GM12891 (cell line): ENCODE measurements at regions not wholly inside any gene's neighbourhood (a gene's known extent, or its start where the extent isn't known, plus 50 kb on each side); places are given as distances from the start of the nearest gene placed in this dataset.

Experiments used
- POLR2A ChIP-seq: IDR thresholded peaks from 2 replicates; pipeline ENCODE4 v1.6.1; 2011; ENCODE audit warnings: low read depth, low read length, control low read depth
- SPI1 ChIP-seq: IDR thresholded peaks from 2 replicates; pipeline ENCODE4 v1.6.1; 2011; ENCODE audit warnings: low read depth, low read length, control low read depth

GRCh38 chr6:48369100-48369499 is 258.1 kb upstream of the PTCHD4 start:
- TF ChIP-seq POLR2A, result no peak
- no peak for TF ChIP-seq SPI1
